ENCODE measurements at regions not wholly inside any gene's neighbourhood (a gene's known extent, or its start where the extent isn't known, plus 50 kb on each side); places are given as distances from the start of the nearest gene placed in this dataset.

DNA sequence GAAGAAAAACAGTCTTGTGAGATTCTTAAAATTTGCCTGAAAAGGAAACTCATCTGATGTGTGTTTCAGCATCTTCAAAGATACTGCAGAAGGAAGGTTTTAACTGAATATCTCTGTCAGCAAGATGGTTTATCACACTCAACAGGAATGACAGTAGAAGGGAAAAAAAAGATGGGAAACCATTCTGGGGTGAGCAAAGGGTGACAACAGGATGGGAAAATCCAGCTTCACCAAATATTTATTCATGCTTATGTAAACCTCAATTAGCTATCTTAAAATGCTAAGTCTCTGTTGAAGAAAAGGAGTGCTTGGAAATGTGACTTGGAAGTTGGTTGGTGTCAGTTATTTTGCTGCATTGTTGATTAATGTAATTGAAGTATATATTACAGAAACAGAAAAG, 82.2 kb downstream of the FZD1 start:
- Histone ChIP-seq H3K36me3 (no peaks in the 10 kb centered on the region), H3K9me3 (no peaks in the 10 kb centered on the region), H3K27me3 (no peaks in the 10 kb centered on the region), H3K4me3 (no peak overlapping the region), H3K27ac (no peak overlapping the region), H3K4me1 (no peaks in the 10 kb centered on the region)
- no peak for TF ChIP-seq POLR2A (IDR thresholded peaks at IDR 0.05)
- TF ChIP-seq, protein P1, sequence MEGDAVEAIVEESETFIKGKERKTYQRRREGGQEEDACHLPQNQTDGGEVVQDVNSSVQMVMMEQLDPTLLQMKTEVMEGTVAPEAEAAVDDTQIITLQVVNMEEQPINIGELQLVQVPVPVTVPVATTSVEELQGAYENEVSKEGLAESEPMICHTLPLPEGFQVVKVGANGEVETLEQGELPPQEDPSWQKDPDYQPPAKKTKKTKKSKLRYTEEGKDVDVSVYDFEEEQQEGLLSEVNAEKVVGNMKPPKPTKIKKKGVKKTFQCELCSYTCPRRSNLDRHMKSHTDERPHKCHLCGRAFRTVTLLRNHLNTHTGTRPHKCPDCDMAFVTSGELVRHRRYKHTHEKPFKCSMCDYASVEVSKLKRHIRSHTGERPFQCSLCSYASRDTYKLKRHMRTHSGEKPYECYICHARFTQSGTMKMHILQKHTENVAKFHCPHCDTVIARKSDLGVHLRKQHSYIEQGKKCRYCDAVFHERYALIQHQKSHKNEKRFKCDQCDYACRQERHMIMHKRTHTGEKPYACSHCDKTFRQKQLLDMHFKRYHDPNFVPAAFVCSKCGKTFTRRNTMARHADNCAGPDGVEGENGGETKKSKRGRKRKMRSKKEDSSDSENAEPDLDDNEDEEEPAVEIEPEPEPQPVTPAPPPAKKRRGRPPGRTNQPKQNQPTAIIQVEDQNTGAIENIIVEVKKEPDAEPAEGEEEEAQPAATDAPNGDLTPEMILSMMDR (IDR thresholded peaks at IDR 0.05) = no peak
- intact Hi-C loops (cut with DNase I; ENCODE audit: low total_unique reads) = no loop called here
- no peak for DNase-seq

DNA sequence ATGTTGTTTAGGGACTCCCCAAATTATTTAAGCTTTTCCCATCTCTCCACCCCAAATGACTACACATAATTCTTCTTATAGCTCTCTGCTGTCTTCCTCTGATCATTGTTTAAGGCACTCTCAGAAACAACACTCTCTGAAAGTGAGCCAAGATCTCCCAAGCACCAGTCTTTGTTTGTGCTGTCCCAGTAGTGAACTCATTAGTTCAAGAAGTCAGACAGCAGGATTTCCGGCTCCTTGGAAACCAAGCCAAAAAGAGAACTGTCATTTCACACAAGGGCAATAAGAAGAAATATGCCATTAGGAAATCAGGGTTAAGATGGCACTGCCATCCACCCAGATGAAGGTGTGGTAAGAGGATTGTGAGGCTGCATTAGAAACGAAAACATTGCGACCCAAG, 83.1 kb downstream of the FZD1 start:
- intact Hi-C loops (cut with DNase I; ENCODE audit: low total_unique reads) = no loop called here
- no peaks in the 10 kb centered on the region for H3K4me1 ChIP-seq
- H3K36me3 ChIP-seq = no peaks in the 10 kb centered on the region
- TF ChIP-seq, protein P1 (IDR thresholded peaks at IDR 0.05) = no peak
- no peak for TF ChIP-seq POLR2A (IDR thresholded peaks at IDR 0.05)
- no peak for DNase-seq
- no peaks in the 10 kb centered on the region for H3K9me3 ChIP-seq
- H3K4me3 ChIP-seq = no peak overlapping the region
- no peaks in the 10 kb centered on the region for H3K27me3 ChIP-seq
- no peak overlapping the region for H3K27ac ChIP-seq

DNA sequence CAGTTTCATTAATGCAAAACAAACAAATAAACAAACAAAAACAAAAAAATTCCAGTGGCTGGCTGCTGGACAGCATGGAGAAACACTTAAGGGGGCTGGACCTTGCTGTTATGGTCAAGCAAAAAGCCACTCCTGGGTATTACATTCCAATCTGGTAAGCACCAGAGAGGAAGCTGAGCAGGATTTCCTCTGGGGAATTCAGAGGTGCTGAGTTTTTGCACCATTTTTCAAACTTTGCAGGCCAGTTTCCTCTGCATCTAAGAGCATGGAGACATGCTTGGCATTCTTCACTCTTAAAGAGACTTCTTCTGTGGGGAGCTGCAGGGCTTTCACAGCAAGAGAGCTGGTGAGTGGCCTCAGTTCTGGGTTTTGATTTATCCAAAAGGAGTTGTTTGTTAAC, 84.5 kb downstream of the FZD1 start:
- H3K4me3 ChIP-seq = no peak overlapping the region
- no peaks in the 10 kb centered on the region for H3K36me3 ChIP-seq
- no peaks in the 10 kb centered on the region for H3K4me1 ChIP-seq
- intact Hi-C loops (cut with DNase I; ENCODE audit: low total_unique reads) = no loop called here
- H3K27me3 ChIP-seq = no peaks in the 10 kb centered on the region
- TF ChIP-seq, protein P1 (IDR thresholded peaks at IDR 0.05) = no peak
- no peak for TF ChIP-seq POLR2A (IDR thresholded peaks at IDR 0.05)
- DNase-seq = no peak
- H3K9me3 ChIP-seq = no peaks in the 10 kb centered on the region
- no peak overlapping the region for H3K27ac ChIP-seq

DNA sequence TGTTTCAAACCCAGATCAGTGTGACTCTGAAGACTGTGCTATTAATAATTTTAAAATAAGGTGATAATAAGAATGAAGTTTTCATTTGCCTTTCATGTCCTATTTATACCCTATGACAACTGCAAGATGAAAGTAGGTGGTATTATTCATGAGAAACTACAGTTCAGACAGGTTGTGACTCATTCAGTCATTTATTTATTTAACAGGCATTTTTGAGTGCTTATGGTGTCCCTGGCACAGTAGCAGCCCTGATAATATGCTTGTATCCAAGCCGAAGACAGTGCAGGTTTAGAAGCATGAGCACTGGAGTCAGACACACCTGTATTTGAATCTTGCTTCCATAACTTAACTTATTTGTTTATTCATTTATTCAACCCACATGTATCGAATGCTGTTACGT, 87.1 kb downstream of the FZD1 start:
- no peak overlapping the region for H3K4me3 ChIP-seq

DNA sequence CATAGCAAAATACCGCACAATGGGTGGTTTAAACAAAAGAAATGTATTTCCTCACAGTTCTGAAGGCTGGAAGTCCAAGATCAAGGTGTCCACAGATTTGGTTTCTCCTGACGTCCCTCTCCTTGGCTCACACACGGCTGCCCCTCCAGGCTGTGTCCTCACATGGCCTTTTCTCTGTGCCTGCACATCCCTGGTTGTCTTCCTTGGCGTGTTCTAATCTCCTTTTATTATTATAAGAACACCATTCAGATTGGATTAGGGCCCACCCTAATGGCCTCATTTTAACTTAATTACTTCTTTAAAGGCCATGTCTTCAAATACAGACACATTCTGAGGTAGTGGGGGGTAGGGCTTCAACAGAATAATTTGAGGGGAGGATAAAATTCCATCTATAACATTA, 87.9 kb downstream of the FZD1 start:
- Histone ChIP-seq H3K4me3 (no peak overlapping the region), H3K27ac (no peak overlapping the region), H3K9me3 (no peaks in the 10 kb centered on the region), H3K27me3 (no peaks in the 10 kb centered on the region), H3K4me1 (no peaks in the 10 kb centered on the region), H3K36me3 (no peaks in the 10 kb centered on the region)
- intact Hi-C loops (cut with DNase I; ENCODE audit: low total_unique reads) = no loop called here
- DNase-seq = no peak
- TF ChIP-seq, protein P1 (IDR thresholded peaks at IDR 0.05) = no peak
- TF ChIP-seq POLR2A (IDR thresholded peaks at IDR 0.05) = no peak

More for the DNA sequence above, 87.1 kb downstream of the FZD1 start:
- H3K9me3 ChIP-seq = no peaks in the 10 kb centered on the region
- no peak for TF ChIP-seq POLR2A (IDR thresholded peaks at IDR 0.05)
- TF ChIP-seq, protein P1 (IDR thresholded peaks at IDR 0.05) = no peak
- no peak overlapping the region for H3K27ac ChIP-seq
- intact Hi-C loops (cut with DNase I; ENCODE audit: low total_unique reads) = no loop called here
- no peaks in the 10 kb centered on the region for H3K27me3 ChIP-seq
- H3K4me1 ChIP-seq = no peaks in the 10 kb centered on the region
- H3K36me3 ChIP-seq = no peaks in the 10 kb centered on the region
- DNase-seq = no peak
